ENCODE measurements at regions not wholly inside any gene's neighbourhood (a gene's known extent, or its start where the extent isn't known, plus 50 kb on each side); places are given as distances from the start of the nearest gene placed in this dataset.
"Not testable (repeated sequence)": the region's sequence is repeated elsewhere in the genome, so short reads cannot be mapped to it uniquely, and the experiment has no call there.

GRCh38 chr6:26766203-26766902, 106.8 kb upstream of the ZNF322 start:
- not testable (repeated sequence) for H3K27me3 ChIP-seq (ENCODE audit: control insufficient read depth, insufficient read depth, low read length); H3K4me3 ChIP-seq (ENCODE audit: insufficient read depth, low read depth, low read length); DNase-seq; H3K36me3 ChIP-seq (replicated peaks; ENCODE audit: control insufficient read depth, insufficient read depth, low read length)

DNA sequence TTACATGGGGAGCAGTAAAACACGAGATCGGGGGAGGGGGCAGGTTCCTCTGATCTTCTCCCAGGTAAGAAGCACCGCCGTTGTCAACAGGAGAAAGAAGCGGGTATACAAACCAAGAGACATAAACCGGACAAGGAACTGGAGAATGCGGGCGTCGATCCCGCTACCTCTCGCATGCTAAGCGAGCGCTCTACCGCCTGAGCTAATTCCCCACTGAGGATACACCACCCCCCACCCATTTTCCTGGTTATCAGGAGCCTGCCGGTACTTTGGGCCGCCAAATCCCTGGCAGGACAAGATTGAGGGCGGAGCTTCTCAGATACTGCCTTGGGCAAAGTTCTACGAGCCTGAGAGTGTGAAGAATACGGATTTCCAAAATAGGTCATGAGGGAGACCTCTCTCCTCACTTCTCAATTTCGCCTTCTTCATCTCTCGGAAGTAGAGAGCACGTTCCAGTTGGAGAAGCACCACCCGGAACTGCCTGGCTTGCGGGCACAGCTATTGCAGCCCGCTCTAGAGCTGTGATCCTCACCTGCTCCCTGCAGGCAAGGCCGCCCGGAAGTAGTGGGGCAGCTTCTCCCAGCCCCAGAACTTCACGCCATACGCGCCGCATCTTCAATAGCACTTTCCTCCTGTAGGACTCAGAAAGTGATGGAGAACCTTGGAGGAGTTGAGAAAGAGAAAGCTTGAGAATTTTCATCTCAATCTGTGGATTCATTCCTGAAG, 111.6 kb upstream of the ZNF322 start:
- H3K36me3 ChIP-seq (replicated peaks; ENCODE audit: control insufficient read depth, insufficient read depth, low read length); H3K4me3 ChIP-seq (ENCODE audit: insufficient read depth, low read depth, low read length); H3K27me3 ChIP-seq (ENCODE audit: control insufficient read depth, insufficient read depth, low read length); DNase-seq: not testable (repeated sequence)

- H3K27me3 ChIP-seq (ENCODE audit: control insufficient read depth, insufficient read depth, low read length); H3K36me3 ChIP-seq (replicated peaks; ENCODE audit: control insufficient read depth, insufficient read depth, low read length); DNase-seq; H3K4me3 ChIP-seq (ENCODE audit: insufficient read depth, low read depth, low read length): not testable (repeated sequence)
Measured at GRCh38 chr6:26773414-26773813, 113.9 kb upstream of the ZNF322 start.

DNA sequence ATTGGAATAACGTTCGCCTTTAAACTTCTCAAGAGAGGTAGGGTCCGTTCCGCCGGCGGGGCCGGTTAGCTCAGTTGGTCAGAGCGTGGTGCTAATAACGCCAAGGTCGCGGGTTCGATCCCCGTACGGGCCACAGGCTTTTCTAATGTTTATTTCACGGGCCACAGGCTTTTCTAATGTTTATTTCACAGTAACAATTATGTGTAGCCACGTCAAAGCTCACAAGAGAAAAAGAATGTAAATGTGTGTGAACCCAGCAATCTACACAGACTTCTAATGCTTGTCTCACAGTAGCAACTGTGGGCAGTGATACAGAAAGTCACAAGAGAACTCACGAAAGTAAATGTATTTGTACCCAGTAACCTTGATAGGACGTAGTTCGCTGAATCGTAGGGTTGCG, 121.0 kb upstream of the ZNF322 start:
- H3K36me3 ChIP-seq (replicated peaks; ENCODE audit: control insufficient read depth, insufficient read depth, low read length); H3K4me3 ChIP-seq (ENCODE audit: insufficient read depth, low read depth, low read length); DNase-seq; H3K27me3 ChIP-seq (ENCODE audit: control insufficient read depth, insufficient read depth, low read length): not testable (repeated sequence)

DNA sequence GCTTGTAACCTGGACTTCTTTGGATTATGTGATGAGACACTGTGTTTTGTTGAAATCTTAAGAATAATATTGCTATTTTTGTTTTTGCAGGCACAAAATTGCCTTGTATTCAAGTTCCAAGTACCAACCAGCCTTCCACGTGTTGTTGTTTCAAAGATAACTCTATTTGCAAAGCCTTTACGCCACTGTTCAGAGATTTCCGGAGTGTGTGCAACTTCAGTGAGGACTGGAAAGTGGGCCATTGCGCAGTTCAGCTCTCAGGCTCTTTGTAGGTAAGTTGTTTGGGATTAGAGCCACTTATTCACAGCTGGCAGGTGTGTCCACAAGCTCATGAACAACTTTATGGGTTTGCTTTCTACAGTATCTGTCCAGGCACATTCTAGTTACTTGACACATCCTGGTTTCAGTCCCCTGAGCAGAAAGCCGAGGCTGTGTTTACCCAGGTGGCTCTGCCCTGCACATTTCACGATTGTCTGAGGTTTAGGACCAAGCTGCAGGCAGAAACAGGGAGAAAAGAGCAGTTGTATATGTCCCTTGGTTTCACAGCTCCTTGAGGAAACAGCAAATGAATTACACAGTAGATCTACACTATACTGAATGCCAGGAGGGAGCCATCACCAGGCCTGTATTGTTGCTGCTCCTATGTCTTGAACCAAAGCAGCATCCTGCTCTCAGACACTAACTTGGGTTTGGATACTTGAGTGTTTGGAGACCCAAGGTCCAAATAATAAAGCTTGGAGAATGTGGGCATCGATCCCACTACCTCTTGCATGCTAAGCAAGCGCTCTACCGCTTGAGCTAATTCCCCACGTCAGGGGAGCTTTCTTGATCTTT, 136.1 kb upstream of the ZNF322 start:
- H3K36me3 ChIP-seq (replicated peaks; ENCODE audit: control insufficient read depth, insufficient read depth, low read length); H3K4me3 ChIP-seq (ENCODE audit: insufficient read depth, low read depth, low read length); DNase-seq; H3K27me3 ChIP-seq (ENCODE audit: control insufficient read depth, insufficient read depth, low read length): not testable (repeated sequence)

DNA sequence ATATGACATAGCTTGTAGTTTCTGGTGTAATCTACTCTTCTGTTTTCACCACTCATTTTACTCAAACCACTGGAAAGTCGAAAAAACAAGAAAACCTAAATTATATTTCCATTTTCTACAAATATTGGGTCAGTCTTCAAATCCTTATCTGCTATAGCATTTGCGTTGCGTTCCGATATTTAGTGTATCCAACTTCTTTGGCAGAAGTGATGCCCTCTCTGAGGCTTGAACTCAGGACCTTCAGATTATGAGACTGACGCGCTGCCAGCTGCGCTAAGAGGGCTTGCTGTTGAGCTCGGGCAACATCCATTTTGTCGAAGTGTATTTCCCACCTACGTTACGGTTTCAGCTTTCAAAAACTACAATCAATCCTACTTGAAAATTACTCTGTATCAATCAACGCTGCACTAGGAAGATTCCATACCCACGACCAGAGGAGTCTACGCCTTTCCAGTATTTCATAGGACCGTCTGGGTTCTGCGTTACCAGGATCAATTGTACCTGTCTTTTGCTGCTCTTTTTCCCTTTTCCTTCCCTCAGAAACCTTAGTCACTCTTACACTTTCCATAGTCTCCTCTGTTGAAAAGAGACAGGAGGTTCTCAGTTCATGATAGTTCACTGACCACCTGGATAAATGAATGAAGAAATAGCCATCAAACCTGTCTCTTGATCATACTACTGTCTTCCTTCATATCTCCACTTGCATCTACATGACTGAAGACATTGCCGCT, 140.5 kb upstream of the ZNF322 start:
- not testable (repeated sequence) for H3K27me3 ChIP-seq (ENCODE audit: control insufficient read depth, insufficient read depth, low read length); H3K36me3 ChIP-seq (replicated peaks; ENCODE audit: control insufficient read depth, insufficient read depth, low read length); DNase-seq; H3K4me3 ChIP-seq (ENCODE audit: insufficient read depth, low read depth, low read length)

DNA sequence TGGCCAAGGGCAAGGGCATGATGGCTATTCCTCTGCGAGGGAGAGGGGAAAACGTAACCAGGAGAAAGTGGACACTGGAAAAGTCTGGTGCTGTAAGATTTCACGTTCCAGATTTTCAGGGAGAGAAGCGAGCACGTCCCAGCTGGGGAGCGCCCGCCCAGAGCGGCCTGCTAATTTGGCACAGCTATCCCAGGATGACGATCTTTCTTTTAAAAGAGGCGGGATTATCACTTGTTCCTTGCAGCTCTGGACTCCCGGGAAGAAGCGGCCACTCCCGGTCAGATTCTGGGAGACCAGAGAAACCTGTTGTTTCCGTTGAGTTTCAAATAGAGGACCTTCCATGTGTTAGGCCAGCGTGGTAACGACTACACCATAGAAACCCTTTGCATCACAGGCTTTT, 144.2 kb upstream of the ZNF322 start:
- H3K36me3 ChIP-seq (replicated peaks; ENCODE audit: control insufficient read depth, insufficient read depth, low read length); DNase-seq; H3K4me3 ChIP-seq (ENCODE audit: insufficient read depth, low read depth, low read length); H3K27me3 ChIP-seq (ENCODE audit: control insufficient read depth, insufficient read depth, low read length): not testable (repeated sequence)

GRCh38 chr6:26811486-26812116, 152.1 kb upstream of the ZNF322 start:
- not testable (repeated sequence) for H3K36me3 ChIP-seq (replicated peaks; ENCODE audit: control insufficient read depth, insufficient read depth, low read length); H3K4me3 ChIP-seq (ENCODE audit: insufficient read depth, low read depth, low read length); DNase-seq; H3K27me3 ChIP-seq (ENCODE audit: control insufficient read depth, insufficient read depth, low read length)

DNA sequence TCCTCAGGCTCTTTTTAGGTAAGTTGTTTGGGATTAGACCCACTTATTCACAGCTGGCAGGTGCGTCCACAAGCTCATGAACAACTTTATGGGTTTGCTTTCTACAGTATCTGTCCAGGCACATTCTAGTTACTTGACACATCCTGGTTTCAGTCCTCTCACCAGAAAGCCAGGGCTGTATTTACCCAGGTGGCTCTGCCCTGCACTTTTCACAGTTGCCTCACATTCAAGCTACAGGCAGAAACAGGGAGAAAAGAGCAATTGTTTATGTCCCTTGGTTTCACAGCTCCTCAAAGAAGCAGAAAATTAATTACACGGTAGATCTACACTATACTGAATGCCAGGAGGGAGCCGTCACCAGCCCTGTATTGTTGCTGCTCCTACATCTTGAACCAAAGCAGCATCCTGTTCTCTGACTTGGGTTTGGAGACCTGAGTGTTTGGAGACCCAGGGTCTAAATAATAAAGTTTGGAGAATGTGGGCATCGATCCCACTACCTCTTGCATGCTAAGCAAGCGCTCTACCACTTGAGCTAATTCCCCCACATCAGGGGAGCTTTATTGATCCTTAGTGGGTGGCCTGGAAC, 159.2 kb upstream of the ZNF322 start:
- H3K36me3 ChIP-seq (replicated peaks; ENCODE audit: control insufficient read depth, insufficient read depth, low read length); H3K4me3 ChIP-seq (ENCODE audit: insufficient read depth, low read depth, low read length); H3K27me3 ChIP-seq (ENCODE audit: control insufficient read depth, insufficient read depth, low read length); DNase-seq: not testable (repeated sequence)

GRCh38 chr6:26827965-26828364, 168.4 kb upstream of the ZNF322 start:
- not testable (repeated sequence) for DNase-seq; H3K27me3 ChIP-seq (ENCODE audit: control insufficient read depth, insufficient read depth, low read length); H3K4me3 ChIP-seq (ENCODE audit: insufficient read depth, low read depth, low read length); H3K36me3 ChIP-seq (replicated peaks; ENCODE audit: control insufficient read depth, insufficient read depth, low read length)

- DNase-seq; H3K36me3 ChIP-seq (replicated peaks; ENCODE audit: control insufficient read depth, insufficient read depth, low read length); H3K27me3 ChIP-seq (ENCODE audit: control insufficient read depth, insufficient read depth, low read length); H3K4me3 ChIP-seq (ENCODE audit: insufficient read depth, low read depth, low read length): not testable (repeated sequence)
Measured at GRCh38 chr6:26829480-26829879, 169.9 kb upstream of the ZNF322 start.

DNA sequence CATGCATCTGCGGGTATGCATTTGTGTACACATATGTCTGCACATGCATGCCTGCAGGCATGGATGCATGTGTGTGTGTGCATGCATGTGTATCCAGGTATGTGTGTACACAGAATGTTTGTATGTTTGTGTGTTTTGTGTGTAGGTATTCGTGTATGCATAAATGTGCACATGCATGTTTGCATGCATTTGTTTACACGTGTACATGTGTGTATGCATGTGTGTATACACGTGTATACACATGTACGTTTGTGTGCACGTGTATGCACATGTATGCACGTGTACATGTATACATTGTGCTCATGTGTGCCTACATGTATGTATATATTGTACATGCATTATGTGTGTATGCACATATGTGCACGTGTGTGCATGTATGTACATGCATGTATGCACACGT, 171.4 kb upstream of the ZNF322 start:
- not testable (repeated sequence) for H3K4me3 ChIP-seq (ENCODE audit: insufficient read depth, low read depth, low read length); H3K36me3 ChIP-seq (replicated peaks; ENCODE audit: control insufficient read depth, insufficient read depth, low read length); DNase-seq; H3K27me3 ChIP-seq (ENCODE audit: control insufficient read depth, insufficient read depth, low read length)

DNA sequence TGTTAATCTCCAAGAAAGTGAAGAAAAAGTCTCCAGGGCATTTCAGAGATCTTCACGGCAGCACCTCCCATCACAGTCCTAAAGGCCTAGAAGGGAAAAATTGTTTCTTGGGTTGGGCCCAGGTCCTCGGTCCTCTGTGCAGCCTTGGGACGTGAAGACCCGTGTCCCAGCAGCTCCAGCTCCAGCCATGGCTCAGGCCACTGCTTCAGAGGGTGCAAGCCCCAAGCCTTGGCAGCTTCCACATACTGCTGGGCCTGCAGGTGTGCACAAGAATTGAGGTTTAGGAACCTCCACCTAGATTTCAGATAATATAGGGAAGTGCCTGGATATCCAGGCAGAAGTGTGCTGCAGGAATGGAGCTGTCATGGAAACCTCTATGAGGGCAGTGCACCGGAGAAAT, 176.2 kb upstream of the ZNF322 start:
- DNase-seq; H3K36me3 ChIP-seq (replicated peaks; ENCODE audit: control insufficient read depth, insufficient read depth, low read length); H3K27me3 ChIP-seq (ENCODE audit: control insufficient read depth, insufficient read depth, low read length); H3K4me3 ChIP-seq (ENCODE audit: insufficient read depth, low read depth, low read length): not testable (repeated sequence)

GRCh38 chr6:26836657-26837056, 177.1 kb upstream of the ZNF322 start:
- not testable (repeated sequence) for DNase-seq; H3K4me3 ChIP-seq (ENCODE audit: insufficient read depth, low read depth, low read length); H3K36me3 ChIP-seq (replicated peaks; ENCODE audit: control insufficient read depth, insufficient read depth, low read length); H3K27me3 ChIP-seq (ENCODE audit: control insufficient read depth, insufficient read depth, low read length)
